Subcutaneous abdominal adipose tissue (tissue), 5 donors: ENCODE measurements at regions not wholly inside any gene's neighbourhood (a gene's known extent, or its start where the extent isn't known, plus 50 kb on each side); places are given as distances from the start of the nearest gene placed in this dataset.

Experiments
- H3K27ac ChIP-seq: one replicate; pipeline ENCODE4 v1.7.0; 2013; ENCODE audit warnings: low read depth, mild to moderate bottlenecking, inconsistent platforms, low read length, moderate library complexity
- H3K27me3 ChIP-seq, 5 donors: one replicate each; pipeline ENCODE4 v1.7.0; 2013; ENCODE audit warnings: low read length in 5 of 5, inconsistent platforms in 1 of 5; ENCODE audit not compliant: control insufficient read depth in 5 of 5, insufficient read depth in 4 of 5
- H3K36me3 ChIP-seq, 5 donors: one replicate each; pipeline ENCODE4 v1.7.0; 2013; ENCODE audit warnings: low read length in 5 of 5; ENCODE audit not compliant: control insufficient read depth in 5 of 5, insufficient read depth in 5 of 5
- H3K4me1 ChIP-seq, 5 donors: one replicate each; pipeline ENCODE4 v1.7.0; 2013; ENCODE audit warnings: low read length in 5 of 5, mild to moderate bottlenecking in 3 of 5, moderate library complexity in 1 of 5; ENCODE audit not compliant: control insufficient read depth in 5 of 5, insufficient read depth in 5 of 5
- H3K4me3 ChIP-seq, 5 donors: one replicate each; pipeline ENCODE4 v1.7.0; 2013; ENCODE audit warnings: low read length in 5 of 5, low read depth in 1 of 5
- H3K9ac ChIP-seq, 5 donors: one replicate each; pipeline ENCODE4 v1.7.0; 2013; ENCODE audit warnings: low read length in 5 of 5, mild to moderate bottlenecking in 4 of 5, moderate library complexity in 3 of 5
- H3K9me3 ChIP-seq, 5 donors: one replicate each; pipeline ENCODE4 v1.7.0; 2013; ENCODE audit warnings: low read length in 5 of 5; ENCODE audit not compliant: control insufficient read depth in 5 of 5
- donor health status: healthy.
- donor health status: healthy.
- donor health status: healthy.
- donor health status: healthy.
- donor health status: healthy.

DNA sequence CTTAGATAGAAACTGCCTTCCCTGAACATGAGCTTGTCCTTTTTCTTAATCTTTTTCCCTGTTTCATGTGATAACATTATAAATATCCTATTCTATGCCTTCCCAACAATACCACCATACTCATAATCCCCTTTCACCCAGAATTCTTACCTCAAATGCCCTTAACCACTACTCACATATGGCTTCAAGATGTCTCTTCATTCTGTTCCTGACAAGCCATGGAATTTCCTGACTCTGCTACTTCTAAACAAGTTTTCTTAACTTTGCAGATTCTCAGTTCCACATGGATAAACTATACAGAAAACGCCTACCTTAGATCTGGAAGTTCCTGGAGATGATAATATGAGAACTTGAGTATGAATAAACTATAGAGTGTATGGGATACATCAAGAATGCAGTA is 1217.8 kb downstream of the CDH8 start:
- no peak overlapping the region for H3K27ac ChIP-seq
- no peaks in the 10 kb centered on the region for H3K27me3 ChIP-seq
- H3K4me1 ChIP-seq, result no peaks in the 10 kb centered on the region
- H3K36me3 ChIP-seq, result no peaks in the 10 kb centered on the region
- no peak overlapping the region for H3K9ac ChIP-seq
- H3K4me3 ChIP-seq, result no peak overlapping the region
- no peaks in the 10 kb centered on the region for H3K9me3 ChIP-seq

DNA sequence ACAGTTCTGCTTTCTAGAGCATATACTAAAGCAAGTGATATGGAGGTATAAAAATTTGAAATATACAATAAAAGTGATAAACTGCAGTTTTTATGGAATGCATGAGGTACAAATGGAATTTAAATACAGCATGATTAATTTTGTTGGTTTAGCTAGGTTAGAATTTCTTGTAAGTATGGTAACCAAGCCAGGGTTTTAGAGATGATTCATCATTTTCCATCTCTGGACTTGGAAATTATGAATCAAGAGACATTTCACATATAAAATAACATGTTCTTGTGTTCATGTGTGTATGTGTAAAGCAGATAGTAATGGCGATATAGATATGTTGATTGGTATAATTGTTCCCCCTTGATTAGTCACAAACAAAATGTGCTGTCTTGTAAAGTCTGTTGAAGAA is 1219.8 kb downstream of the CDH8 start:
- H3K4me3 ChIP-seq, result no peak overlapping the region
- no peaks in the 10 kb centered on the region for H3K4me1 ChIP-seq
- no peaks in the 10 kb centered on the region for H3K9me3 ChIP-seq
- H3K27me3 ChIP-seq, result no peaks in the 10 kb centered on the region
- no peak overlapping the region for H3K9ac ChIP-seq
- no peaks in the 10 kb centered on the region for H3K36me3 ChIP-seq
- no peak overlapping the region for H3K27ac ChIP-seq

DNA sequence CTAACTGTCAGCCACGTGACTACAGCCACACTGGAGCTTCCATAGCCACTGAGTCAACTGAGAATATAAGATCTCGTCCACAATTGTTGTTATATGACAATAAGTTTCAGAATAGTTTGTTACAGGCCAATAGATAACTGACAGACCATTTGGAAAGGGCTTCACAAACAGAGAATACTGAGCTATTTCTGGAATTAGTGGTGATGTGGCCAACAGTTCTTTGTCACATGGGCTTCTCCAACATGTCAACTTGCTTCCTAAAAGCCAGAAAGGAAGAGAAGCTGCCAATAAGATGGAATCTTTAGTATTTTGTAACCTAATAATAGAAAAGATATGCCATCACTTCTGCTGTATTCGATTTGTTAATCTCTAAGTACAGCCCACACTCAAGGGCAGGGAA is 1220.4 kb downstream of the CDH8 start:
- no peak overlapping the region for H3K4me3 ChIP-seq
- H3K4me1 ChIP-seq, result no peaks in the 10 kb centered on the region
- no peak overlapping the region for H3K27ac ChIP-seq
- peaks cover 0 to 2% (median 0%) of the 10 kb centered on the region in 5 donors for H3K27me3 ChIP-seq
- H3K9me3 ChIP-seq, result no peaks in the 10 kb centered on the region
- no peak overlapping the region for H3K9ac ChIP-seq
- no peaks in the 10 kb centered on the region for H3K36me3 ChIP-seq

DNA sequence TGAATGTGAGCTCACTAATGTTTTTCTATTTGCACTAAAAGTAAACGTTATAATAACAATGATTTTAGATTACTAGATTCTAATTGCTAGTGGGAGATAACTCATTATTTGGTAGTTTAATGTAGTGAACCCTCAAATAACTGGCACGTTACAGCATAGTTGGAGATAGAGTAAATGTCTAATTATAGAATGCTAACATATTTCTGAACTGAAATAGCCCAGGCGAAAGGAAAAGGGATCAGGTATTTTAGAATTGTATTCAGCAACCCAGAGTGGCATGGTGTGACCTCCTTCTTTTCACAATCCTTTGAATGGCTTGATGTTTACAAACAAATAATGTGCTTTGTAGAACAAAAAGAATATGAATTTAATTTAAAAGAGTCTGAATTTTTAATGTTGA is 1221.2 kb downstream of the CDH8 start:
- Histone ChIP-seq H3K4me1 (no peaks in the 10 kb centered on the region), H3K9ac (no peak overlapping the region), H3K27ac (no peak overlapping the region), H3K27me3 (peaks cover 0 to 2% (median 0%) of the 10 kb centered on the region in 5 donors), H3K4me3 (no peak overlapping the region), H3K36me3 (no peaks in the 10 kb centered on the region), H3K9me3 (no peaks in the 10 kb centered on the region)

DNA sequence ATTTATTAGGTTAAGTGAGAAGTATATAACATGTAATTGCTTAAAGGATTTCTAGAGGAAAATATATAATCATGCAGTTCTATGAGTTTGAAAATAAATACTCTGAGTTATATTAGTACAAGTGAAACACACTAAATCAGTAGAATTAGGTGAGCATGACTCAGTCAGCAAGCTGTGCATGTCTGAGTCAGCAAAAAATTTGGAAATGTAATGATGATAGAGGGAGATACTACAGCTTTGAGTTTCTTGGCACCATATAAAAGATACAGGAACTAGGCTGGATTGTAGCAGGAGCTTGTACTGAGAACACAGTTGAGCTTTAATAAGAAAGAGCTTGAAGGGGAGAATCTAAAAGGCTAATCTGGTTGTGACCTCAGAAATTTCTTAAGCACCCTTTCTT is 1224.6 kb downstream of the CDH8 start:
- Histone ChIP-seq H3K9me3 (peaks cover 0 to 4% (median 0%) of the 10 kb centered on the region in 5 donors), H3K9ac (no peak overlapping the region), H3K4me3 (no peak overlapping the region), H3K27me3 (peaks cover 0 to 2% (median 0%) of the 10 kb centered on the region in 5 donors), H3K36me3 (no peaks in the 10 kb centered on the region), H3K4me1 (no peaks in the 10 kb centered on the region), H3K27ac (no peak overlapping the region)

DNA sequence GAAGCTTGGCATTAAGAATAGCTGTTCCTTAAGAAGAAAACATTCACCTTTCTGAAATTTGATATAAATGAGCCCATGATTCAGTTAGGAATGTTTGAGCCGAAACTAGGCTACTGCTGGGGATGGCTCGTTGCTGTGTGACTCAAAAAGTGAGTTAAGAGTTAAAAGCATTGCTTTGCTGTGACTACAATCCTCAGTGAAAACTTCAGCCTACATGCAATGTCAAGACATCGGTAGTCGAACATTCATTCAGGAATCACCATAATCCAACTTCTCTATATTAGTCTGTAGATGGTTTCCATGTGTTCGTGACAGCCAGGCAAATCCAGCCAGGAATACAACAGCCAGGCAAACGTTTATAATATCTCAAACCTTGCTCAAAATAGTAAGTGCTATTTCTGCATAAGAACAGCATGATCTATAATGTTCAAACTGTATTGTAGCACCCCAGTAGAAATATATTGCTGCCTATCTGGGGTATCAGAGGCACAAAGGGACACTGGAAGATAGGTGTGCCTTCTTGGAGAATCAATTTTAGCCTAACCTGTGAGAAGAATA is 1225.1 kb downstream of the CDH8 start:
- H3K27me3 ChIP-seq, result peaks cover 0 to 2% (median 0%) of the 10 kb centered on the region in 5 donors
- H3K36me3 ChIP-seq, result no peaks in the 10 kb centered on the region
- H3K27ac ChIP-seq, result no peak overlapping the region
- no peaks in the 10 kb centered on the region for H3K4me1 ChIP-seq
- no peak overlapping the region for H3K9ac ChIP-seq
- peaks cover 0 to 4% (median 0%) of the 10 kb centered on the region in 5 donors for H3K9me3 ChIP-seq
- H3K4me3 ChIP-seq, result no peak overlapping the region

DNA sequence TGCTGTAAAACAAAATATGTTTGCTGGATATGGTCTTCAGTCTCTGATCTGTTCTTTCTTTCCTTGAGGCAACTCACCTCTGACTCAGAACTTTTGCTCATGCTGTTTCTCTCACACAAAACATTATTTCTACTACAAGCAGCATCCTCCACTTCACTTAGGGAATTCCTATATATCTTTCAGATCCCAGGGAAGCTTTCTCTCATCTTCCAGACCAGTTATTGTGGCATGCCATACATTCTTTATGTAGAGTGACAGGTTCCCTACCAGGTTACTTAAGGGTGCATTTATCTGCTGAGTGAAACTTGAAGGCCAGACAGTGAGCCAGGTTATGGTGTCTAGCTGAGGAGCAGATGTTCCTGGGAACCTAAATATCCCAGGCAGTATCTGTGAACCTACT is 1226.0 kb downstream of the CDH8 start:
- no peak overlapping the region for H3K4me3 ChIP-seq
- H3K9me3 ChIP-seq, result peaks cover 0 to 4% (median 0%) of the 10 kb centered on the region in 5 donors
- H3K27me3 ChIP-seq, result peaks cover 0 to 2% (median 0%) of the 10 kb centered on the region in 5 donors
- H3K9ac ChIP-seq, result no peak overlapping the region
- H3K27ac ChIP-seq, result no peak overlapping the region
- no peaks in the 10 kb centered on the region for H3K36me3 ChIP-seq
- no peaks in the 10 kb centered on the region for H3K4me1 ChIP-seq

DNA sequence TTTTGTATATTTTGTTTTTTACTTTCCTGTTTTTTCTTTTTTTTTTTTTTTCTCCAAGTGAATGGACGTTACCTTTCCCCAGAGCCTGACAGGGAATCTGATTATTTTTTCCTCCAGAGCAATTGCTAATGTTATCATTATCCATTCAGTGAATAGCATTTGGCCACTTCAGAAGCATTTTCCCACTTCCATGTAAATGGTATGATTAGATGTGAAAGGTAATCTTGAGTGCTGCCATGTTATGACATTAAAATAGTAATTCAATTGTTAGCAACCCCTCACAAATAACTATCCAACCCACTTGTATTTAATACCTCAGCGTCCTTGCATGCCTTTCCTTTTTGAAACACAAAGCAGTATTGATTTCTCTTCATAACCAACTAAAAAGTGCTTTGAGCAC is 1243.8 kb downstream of the CDH8 start:
- Histone ChIP-seq H3K9ac (no peak overlapping the region), H3K36me3 (no peaks in the 10 kb centered on the region), H3K4me1 (no peaks in the 10 kb centered on the region), H3K4me3 (no peak overlapping the region), H3K27ac (no peak overlapping the region), H3K9me3 (no peaks in the 10 kb centered on the region), H3K27me3 (no peaks in the 10 kb centered on the region)

DNA sequence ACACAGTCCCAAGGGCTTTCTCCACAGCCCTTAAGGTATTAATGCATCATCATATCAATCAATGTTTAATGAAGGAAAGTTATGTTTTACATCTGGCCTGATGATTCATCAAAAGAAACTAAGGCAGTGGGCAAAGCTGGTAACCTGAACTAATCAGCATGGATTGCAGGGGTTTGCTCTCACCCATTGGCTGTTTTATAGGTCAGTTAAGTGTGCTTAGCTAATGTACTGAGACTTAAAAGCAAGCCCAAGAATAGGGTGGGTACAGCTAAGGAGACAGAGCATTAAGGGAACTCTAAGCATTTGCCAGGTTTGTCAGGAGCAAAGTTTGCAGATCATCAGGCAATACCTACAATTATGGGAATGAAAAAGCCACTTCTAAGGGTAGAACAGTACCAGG is 1247.6 kb downstream of the CDH8 start:
- H3K4me1 ChIP-seq, result no peaks in the 10 kb centered on the region

DNA sequence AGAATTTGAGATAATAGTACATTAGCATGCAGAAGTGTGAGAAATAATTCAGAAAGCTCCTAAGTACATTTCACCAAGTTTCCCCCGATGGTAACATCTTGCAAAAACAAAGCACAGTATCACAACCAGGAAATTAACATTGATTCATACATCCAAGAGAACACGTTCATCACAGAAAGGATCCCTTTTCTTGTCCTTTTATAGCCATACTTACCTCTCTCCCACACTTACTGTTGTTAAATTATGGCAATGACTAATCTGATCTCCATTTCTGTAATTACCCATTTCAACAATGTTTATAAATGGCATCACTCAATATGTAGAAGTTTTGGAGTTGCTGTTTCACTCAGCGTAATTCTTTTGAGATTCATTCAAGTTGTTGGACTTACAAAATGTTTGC is 1260.0 kb downstream of the CDH8 start:
- Histone ChIP-seq H3K36me3 (no peaks in the 10 kb centered on the region), H3K9ac (no peak overlapping the region), H3K4me3 (no peak overlapping the region), H3K9me3 (peaks cover 0 to 3% (median under 1%) of the 10 kb centered on the region in 5 donors), H3K4me1 (no peaks in the 10 kb centered on the region), H3K27me3 (no peaks in the 10 kb centered on the region), H3K27ac (no peak overlapping the region)

More for the DNA sequence above, 1247.6 kb downstream of the CDH8 start:
- H3K9ac ChIP-seq, result no peak overlapping the region
- no peaks in the 10 kb centered on the region for H3K27me3 ChIP-seq
- H3K9me3 ChIP-seq, result peaks cover 0 to 2% (median 0%) of the 10 kb centered on the region in 5 donors
- no peak overlapping the region for H3K27ac ChIP-seq
- H3K36me3 ChIP-seq, result no peaks in the 10 kb centered on the region
- no peak overlapping the region for H3K4me3 ChIP-seq

DNA sequence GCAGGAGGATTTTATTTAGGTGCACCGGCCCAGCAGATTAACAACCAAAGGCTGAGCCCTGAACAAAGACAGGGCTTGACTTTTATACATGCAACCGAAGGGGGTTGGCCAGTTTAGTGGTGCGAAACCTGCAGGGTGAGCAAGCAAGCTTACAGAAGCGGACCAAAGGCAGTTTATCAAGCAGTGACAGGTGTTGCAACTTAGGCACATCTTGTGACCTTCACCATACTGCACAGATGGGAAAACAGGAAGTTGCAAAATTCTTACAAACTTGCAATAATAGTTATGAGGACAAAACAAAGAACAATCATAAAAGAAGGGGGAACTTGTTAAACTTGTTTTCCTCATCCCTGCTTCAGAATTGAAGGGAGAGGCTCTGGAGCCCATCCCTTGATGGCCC is 1265.1 kb downstream of the CDH8 start:
- Histone ChIP-seq H3K27me3 (no peaks in the 10 kb centered on the region), H3K36me3 (no peaks in the 10 kb centered on the region), H3K9me3 (peaks cover 0 to 9% (median 7%) of the 10 kb centered on the region in 5 donors), H3K4me3 (no peak overlapping the region), H3K9ac (no peak overlapping the region), H3K4me1 (no peaks in the 10 kb centered on the region), H3K27ac (no peak overlapping the region)
